ENCODE measurements at regions not wholly inside any gene's neighbourhood (a gene's known extent, or its start where the extent isn't known, plus 50 kb on each side); places are given as distances from the start of the nearest gene placed in this dataset.

DNA sequence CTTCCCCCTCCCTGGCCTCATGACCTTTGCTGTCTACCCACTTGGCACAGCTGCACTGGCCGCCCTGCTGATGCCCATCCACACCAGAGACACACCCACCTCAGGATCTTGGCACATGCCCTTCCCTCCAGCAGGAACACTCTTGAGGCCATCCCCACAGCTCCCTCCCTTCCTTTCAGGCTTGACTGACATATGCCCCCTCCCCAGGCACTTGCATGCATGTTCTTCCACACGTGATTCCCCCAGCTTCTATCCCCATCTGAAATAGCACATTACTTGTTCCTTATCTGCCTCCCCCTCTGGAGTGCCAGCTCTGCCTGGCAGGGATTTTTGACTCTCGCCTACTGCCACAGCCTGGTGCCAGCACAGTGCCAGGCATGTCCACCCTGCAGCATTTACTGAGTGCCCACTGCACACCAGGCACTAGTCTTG is 98.5 kb upstream of the SLC25A33 start:
- no peaks in the 10 kb centered on the region for H3K36me3 ChIP-seq (ENCODE audit: control insufficient read depth in 2 of 2, extremely low read depth in 1 of 2, insufficient read depth in 2 of 2, low read length in 2 of 2)
- DNase-seq (ENCODE audit: low read depth, low spot score) (no peak), FAIRE-seq (no peak)
- dilution Hi-C loops (cut with MboI; ENCODE audit: extremely low pct_ligation_motif_present, low sequenced_read_pairs) = no loop called here
- H3K4me2 ChIP-seq (ENCODE audit: control insufficient read depth, extremely low read depth, insufficient read depth, low read depth, low read length) = no peak overlapping the region
- no peak overlapping the region for H3K4me3 ChIP-seq (ENCODE audit: control insufficient read depth in 2 of 3, extremely low read depth in 1 of 3, insufficient read depth in 2 of 3, low read depth in 1 of 3, low read length in 3 of 3)
- no peaks in the 10 kb centered on the region for H3K79me2 ChIP-seq (ENCODE audit: control insufficient read depth, insufficient read depth, low read length)
- H4K20me1 ChIP-seq (ENCODE audit: control insufficient read depth, extremely low read depth, insufficient read depth, low read length) = no peaks in the 10 kb centered on the region
- TF ChIP-seq EZH2 (IDR thresholded peaks at IDR 0.05; ENCODE audit: low read length) (no peak), CTCF (optimal IDR thresholded peaks at IDR 0.05 in 1 of 3, IDR thresholded peaks at IDR 0.05 in 1 of 3, conservative IDR thresholded peaks at IDR 0.05 in 1 of 3; ENCODE audit: extremely low read depth in 1 of 3, insufficient read depth in 2 of 3, low read length in 3 of 3) (no peak)
- no peaks in the 10 kb centered on the region for H3K9me1 ChIP-seq (ENCODE audit: control insufficient read depth, extremely low read depth, insufficient read depth, low read length)
- no peak overlapping the region for H2AFZ ChIP-seq (ENCODE audit: control insufficient read depth, low read length)
- H3K4me1 ChIP-seq (ENCODE audit: control insufficient read depth, extremely low read depth, insufficient read depth, low read length) = peaks cover 51% of the 10 kb centered on the region
- H3K27me3 ChIP-seq (ENCODE audit: control insufficient read depth, extremely low read depth, insufficient read depth, low read length) = no peaks in the 10 kb centered on the region
- no peak overlapping the region for H3K27ac ChIP-seq (ENCODE audit: control insufficient read depth, insufficient read depth, low read length)
- no peak overlapping the region for H3K9ac ChIP-seq (ENCODE audit: control insufficient read depth, extremely low read depth, insufficient read depth, low read length)
- H3K9me3 ChIP-seq (ENCODE audit: control insufficient read depth, low read depth, low read length) = no peaks in the 10 kb centered on the region

DNA sequence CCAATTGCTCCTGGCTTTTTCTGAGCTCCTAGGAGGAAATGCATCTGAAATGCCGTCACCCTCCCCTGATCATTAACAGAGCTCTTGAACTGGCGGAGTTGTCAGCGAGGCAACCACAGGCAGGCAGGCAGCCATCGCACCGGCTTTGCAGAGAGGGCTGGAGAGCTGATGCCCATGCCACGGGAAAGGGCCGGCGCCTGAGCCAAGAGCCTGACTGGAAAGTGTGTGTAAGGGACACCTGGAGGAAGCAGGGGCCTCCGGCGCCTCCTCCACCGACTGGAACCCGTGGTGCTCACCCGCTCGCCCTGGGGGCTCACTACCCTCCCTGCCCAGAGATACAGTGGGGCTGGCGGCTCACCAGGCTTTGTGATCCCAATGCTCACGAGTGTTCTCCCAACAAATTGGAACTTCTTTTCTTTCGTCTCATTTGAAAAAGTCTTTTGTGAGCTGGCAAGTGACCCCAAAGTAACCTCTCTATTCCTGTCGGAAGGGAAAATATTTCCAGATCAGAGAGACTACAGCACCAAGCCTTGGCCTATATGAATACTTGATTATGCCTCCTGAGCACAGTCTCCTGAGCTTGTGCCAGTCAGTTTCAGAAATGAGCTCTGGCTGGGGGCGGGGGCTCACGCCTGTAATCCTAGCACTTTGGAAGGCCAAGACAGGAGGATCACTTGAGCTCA is 97.7 kb upstream of the SLC25A33 start:
- Histone ChIP-seq H3K36me3 (ENCODE audit: control insufficient read depth in 2 of 2, extremely low read depth in 1 of 2, insufficient read depth in 2 of 2, low read length in 2 of 2) (no peaks in the 10 kb centered on the region), H3K27me3 (ENCODE audit: control insufficient read depth, extremely low read depth, insufficient read depth, low read length) (no peaks in the 10 kb centered on the region), H3K4me3 (ENCODE audit: control insufficient read depth in 2 of 3, extremely low read depth in 1 of 3, insufficient read depth in 2 of 3, low read depth in 1 of 3, low read length in 3 of 3) (no peak overlapping the region), H3K4me2 (ENCODE audit: control insufficient read depth, extremely low read depth, insufficient read depth, low read depth, low read length) (no peak overlapping the region), H3K79me2 (ENCODE audit: control insufficient read depth, insufficient read depth, low read length) (no peaks in the 10 kb centered on the region), H2AFZ (ENCODE audit: control insufficient read depth, low read length) (peak overlapping the region; percentile 83), H3K4me1 (ENCODE audit: control insufficient read depth, extremely low read depth, insufficient read depth, low read length) (peaks cover 50% of the 10 kb centered on the region), H3K9ac (ENCODE audit: control insufficient read depth, extremely low read depth, insufficient read depth, low read length) (no peak overlapping the region), H3K27ac (ENCODE audit: control insufficient read depth, insufficient read depth, low read length) (peak overlapping the region; percentile 19), H4K20me1 (ENCODE audit: control insufficient read depth, extremely low read depth, insufficient read depth, low read length) (no peaks in the 10 kb centered on the region), H3K9me1 (ENCODE audit: control insufficient read depth, extremely low read depth, insufficient read depth, low read length) (no peaks in the 10 kb centered on the region), H3K9me3 (ENCODE audit: control insufficient read depth, low read depth, low read length) (no peaks in the 10 kb centered on the region)
- DNase-seq (ENCODE audit: low read depth, low spot score) = no peak
- TF ChIP-seq CTCF (optimal IDR thresholded peaks at IDR 0.05 in 1 of 3, IDR thresholded peaks at IDR 0.05 in 1 of 3, conservative IDR thresholded peaks at IDR 0.05 in 1 of 3; ENCODE audit: extremely low read depth in 1 of 3, insufficient read depth in 2 of 3, low read length in 3 of 3) = no peak
- dilution Hi-C loops (cut with MboI; ENCODE audit: extremely low pct_ligation_motif_present, low sequenced_read_pairs) = no loop called here
- FAIRE-seq = no peak

Data from keratinocyte (primary cell).